Spleen (tissue), 7 donors: ENCODE measurements at regions not wholly inside any gene's neighbourhood (a gene's known extent, or its start where the extent isn't known, plus 50 kb on each side); places are given as distances from the start of the nearest gene placed in this dataset.

Experiments used
- CTCF ChIP-seq, 11 experiments: fragments of 200-600 bp in 7 of 11; fragments of 450-650 bp in 4 of 11; sonication (generic) in 4 of 11; IDR thresholded peaks in 8 of 11; conservative IDR thresholded peaks in 3 of 11; 1 replicate in 7 of 11; 2 replicates in 4 of 11; pipeline versions ENCODE4 v1.4.0 to v1.8.0; 2016 to 2021; ENCODE audit warnings: antibody characterized with exemption in 11 of 11, inconsistent platforms in 4 of 11, mild to moderate bottlenecking in 1 of 11
- POLR2A ChIP-seq, 3 donors: fragments of 450-650 bp; IDR thresholded peaks; one replicate each; pipeline ENCODE4 v1.5.1; 2017; ENCODE audit warnings: antibody characterized with exemption in 3 of 3, mild to moderate bottlenecking in 1 of 3
- donor health status: DM: no; HTN: no; CAD: no; lungs with moderate emphysema.
- donor health status: DM: no; HTN: no; CAD: no.
- donor health status: DM: no; HTN: no; CAD: no.

- no peak for TF ChIP-seq POLR2A (IDR thresholded peaks at IDR 0.05)
- no peak for TF ChIP-seq CTCF (IDR thresholded peaks at IDR 0.05 in 8 of 11, conservative IDR thresholded peaks at IDR 0.05 in 3 of 11)
Observed at GRCh38 chrX:42530027-42530426, 247.9 kb downstream of the PPP1R2C start.
